ENCODE measurements at regions not wholly inside any gene's neighbourhood (a gene's known extent, or its start where the extent isn't known, plus 50 kb on each side); places are given as distances from the start of the nearest gene placed in this dataset.

- TF ChIP-seq CTCF (conservative IDR thresholded peaks at IDR 0.05; ENCODE audit: low read depth, low read length), result no peak
- H3K4me3 ChIP-seq (ENCODE audit: low read depth, low read length), result no peak overlapping the region
- DNase-seq (ENCODE audit: low read depth), result no peak
These were observed 288.8 kb upstream of the SOX11 start for GRCh38 chr2:5403392-5403791.

GRCh38 chr2:5409898-5410381, 282.2 kb upstream of the SOX11 start:
- no peak for TF ChIP-seq CTCF (conservative IDR thresholded peaks at IDR 0.05; ENCODE audit: low read depth, low read length)
- no peak overlapping the region for H3K4me3 ChIP-seq (ENCODE audit: low read depth, low read length)
- DNase-seq (ENCODE audit: low read depth), result no peak

GRCh38 chr2:5410991-5411700, 281.0 kb upstream of the SOX11 start:
- no peak for DNase-seq (ENCODE audit: low read depth)

GRCh38 chr2:5412001-5412400, 280.2 kb upstream of the SOX11 start:
- TF ChIP-seq CTCF (conservative IDR thresholded peaks at IDR 0.05; ENCODE audit: low read depth, low read length), result no peak
- DNase-seq (ENCODE audit: low read depth), result no peak
- no peak overlapping the region for H3K4me3 ChIP-seq (ENCODE audit: low read depth, low read length)

More at GRCh38 chr2:5410991-5411700, 281.0 kb upstream of the SOX11 start:
- no peak overlapping the region for H3K4me3 ChIP-seq (ENCODE audit: low read depth, low read length)
- TF ChIP-seq CTCF (conservative IDR thresholded peaks at IDR 0.05; ENCODE audit: low read depth, low read length), result no peak

GRCh38 chr2:5433855-5434254, 258.3 kb upstream of the SOX11 start:
- no peak for TF ChIP-seq CTCF (conservative IDR thresholded peaks at IDR 0.05; ENCODE audit: low read depth, low read length)
- no peak overlapping the region for H3K4me3 ChIP-seq (ENCODE audit: low read depth, low read length)
- DNase-seq (ENCODE audit: low read depth), result no peak

- no peak for TF ChIP-seq CTCF (conservative IDR thresholded peaks at IDR 0.05; ENCODE audit: low read depth, low read length)
- no peak overlapping the region for H3K4me3 ChIP-seq (ENCODE audit: low read depth, low read length)
- DNase-seq (ENCODE audit: low read depth), result no peak
These were observed 254.8 kb upstream of the SOX11 start for GRCh38 chr2:5437375-5437774.

- H3K4me3 ChIP-seq (ENCODE audit: low read depth, low read length), result no peak overlapping the region
- no peak for TF ChIP-seq CTCF (conservative IDR thresholded peaks at IDR 0.05; ENCODE audit: low read depth, low read length)
- DNase-seq (ENCODE audit: low read depth), result no peak
These were observed 252.0 kb upstream of the SOX11 start for GRCh38 chr2:5440174-5440573.

Measured in choroid plexus epithelial cell (primary cell).